GM23338 (cell line): ENCODE measurements at regions not wholly inside any gene's neighbourhood (a gene's known extent, or its start where the extent isn't known, plus 50 kb on each side); places are given as distances from the start of the nearest gene placed in this dataset.

Experiments
- ATAC-seq: fragments of 200-7000 bp; cut with Tn5 transposase; 3 replicates; pipeline ENCODE4 v1.9.1; 2020
- DNase-seq: peaks from one replicate; pipeline ENCODE4 v3.0.0-alpha.2; 2015; ENCODE audit warnings: low spot score
- H2AFZ ChIP-seq: fragments of 200-600 bp; sonication (generic); 2 replicates; pipeline ENCODE4 v1.8.0; 2016; ENCODE audit warnings: antibody characterized with exemption, mild to moderate bottlenecking, moderate library complexity
- H3F3A ChIP-seq: fragments of 200-600 bp; sonication (generic); replicated peaks from 2 replicates; pipeline ENCODE4 v1.8.0; 2017; ENCODE audit warnings: antibody characterized with exemption, mixed run types, low read depth
- H3K27ac ChIP-seq: fragments of 200-600 bp; sonication (generic); 2 replicates; pipeline ENCODE4 v1.6.1; 2016; ENCODE audit warnings: low read depth
- H3K27me3 ChIP-seq: fragments of 200-600 bp; sonication (generic); 2 replicates; pipeline ENCODE4 v1.8.0; 2016; ENCODE audit warnings: mild to moderate bottlenecking, mixed run types, moderate library complexity; ENCODE audit not compliant: insufficient read depth
- H3K36me3 ChIP-seq: fragments of 200-600 bp; sonication (generic); 2 replicates; pipeline ENCODE4 v1.8.0; 2016; ENCODE audit warnings: mild to moderate bottlenecking; ENCODE audit not compliant: insufficient read depth
- H3K4me1 ChIP-seq: fragments of 200-600 bp; sonication (generic); 2 replicates; pipeline ENCODE4 v1.8.0; 2016; ENCODE audit warnings: mild to moderate bottlenecking, moderate library complexity; ENCODE audit not compliant: insufficient read depth
- H3K4me2 ChIP-seq: fragments of 200-600 bp; sonication (generic); 2 replicates; pipeline ENCODE4 v1.7.1; 2017; ENCODE audit warnings: mixed run types
- H3K4me3 ChIP-seq: fragments of 200-600 bp; sonication (generic); 2 replicates; pipeline ENCODE4 v1.6.1; 2016; ENCODE audit warnings: mixed run types
- H3K79me2 ChIP-seq: fragments of 200-600 bp; sonication (generic); replicated peaks from 2 replicates; pipeline ENCODE4 v1.8.0; 2017; ENCODE audit warnings: mild to moderate bottlenecking; ENCODE audit not compliant: insufficient read depth
- H3K9me2 ChIP-seq: fragments of 200-600 bp; sonication (generic); 2 replicates; pipeline ENCODE4 v1.8.0; 2017; ENCODE audit not compliant: insufficient read depth
- H4K20me1 ChIP-seq: fragments of 200-600 bp; sonication (generic); replicated peaks from 2 replicates; pipeline ENCODE4 v1.8.0; 2017; ENCODE audit warnings: mild to moderate bottlenecking; ENCODE audit not compliant: insufficient read depth
- H3K27ac Mint-ChIP-seq: 2 replicates; pipeline ENCODE4 v1.8.0; 2020; ENCODE audit warnings: inconsistent platforms, mild to moderate bottlenecking, moderate library complexity, mixed read lengths
- H3K27me3 Mint-ChIP-seq: 3 replicates; pipeline ENCODE4 v1.8.0; 2022; ENCODE audit warnings: low read depth, mild to moderate bottlenecking, moderate library complexity, mixed read lengths, inconsistent platforms; ENCODE audit not compliant: insufficient read depth, poor library complexity
- H3K36me3 Mint-ChIP-seq: 3 replicates; pipeline ENCODE4 v1.8.0; 2021; ENCODE audit warnings: low read depth, mild to moderate bottlenecking, inconsistent platforms, moderate library complexity, mixed read lengths
- H3K4me1 Mint-ChIP-seq: 3 replicates; pipeline ENCODE4 v1.8.0; 2020; ENCODE audit warnings: mild to moderate bottlenecking, inconsistent platforms, mixed read lengths
- H3K4me3 Mint-ChIP-seq: 3 replicates; pipeline ENCODE4 v1.8.0; 2021; ENCODE audit warnings: moderate library complexity, mild to moderate bottlenecking, inconsistent platforms, mixed read lengths
- H3K9me3 Mint-ChIP-seq: 3 replicates; pipeline ENCODE4 v1.8.0; 2020; ENCODE audit warnings: moderate library complexity, mild to moderate bottlenecking, inconsistent platforms, mixed read lengths
- CREB1 ChIP-seq: fragments of 250-450 bp; sonication (Bioruptor Pico); IDR thresholded peaks from 2 replicates; pipeline ENCODE4 v1.5.0; 2020; ENCODE audit warnings: low read depth, mild to moderate bottlenecking, moderate library complexity
- NANOG ChIP-seq: IDR thresholded peaks from 2 replicates; pipeline ENCODE4 v1.6.1; 2016; ENCODE audit warnings: antibody characterized with exemption, borderline replicate concordance
- POLR2AphosphoS5 ChIP-seq: IDR thresholded peaks from 2 replicates; pipeline ENCODE4 v1.6.1; 2016; ENCODE audit warnings: antibody characterized with exemption, low read depth
- REST ChIP-seq: IDR thresholded peaks from one replicate; pipeline ENCODE4 v1.6.1; 2018; ENCODE audit warnings: antibody characterized with exemption; ENCODE audit not compliant: unreplicated experiment
- STAT1 ChIP-seq: IDR thresholded peaks from one replicate; pipeline ENCODE4 v1.6.1; 2016; ENCODE audit warnings: antibody characterized with exemption; ENCODE audit not compliant: unreplicated experiment
- ZNF331 ChIP-seq: fragments of 250-450 bp; sonication (Bioruptor Pico); IDR thresholded peaks from 2 replicates; pipeline ENCODE4 v1.5.0; 2020; ENCODE audit warnings: low read depth, mild to moderate bottlenecking, moderate library complexity
- TF ChIP-seq, protein P1 (sequence below), 2 experiments: fragments of 200-600 bp in 1 of 2; sonication (generic) in 1 of 2; conservative IDR thresholded peaks; 2 replicates each; pipeline versions ENCODE4 v1.5.1 to v1.6.1; 2016 to 2017; ENCODE audit warnings: antibody characterized with exemption in 2 of 2, low read depth in 2 of 2, mild to moderate bottlenecking in 2 of 2, moderate library complexity in 1 of 2
- TF ChIP-seq, protein P2 (sequence below): IDR thresholded peaks from 2 replicates; pipeline ENCODE4 v1.6.1; 2016; ENCODE audit warnings: antibody characterized with exemption

DNA sequence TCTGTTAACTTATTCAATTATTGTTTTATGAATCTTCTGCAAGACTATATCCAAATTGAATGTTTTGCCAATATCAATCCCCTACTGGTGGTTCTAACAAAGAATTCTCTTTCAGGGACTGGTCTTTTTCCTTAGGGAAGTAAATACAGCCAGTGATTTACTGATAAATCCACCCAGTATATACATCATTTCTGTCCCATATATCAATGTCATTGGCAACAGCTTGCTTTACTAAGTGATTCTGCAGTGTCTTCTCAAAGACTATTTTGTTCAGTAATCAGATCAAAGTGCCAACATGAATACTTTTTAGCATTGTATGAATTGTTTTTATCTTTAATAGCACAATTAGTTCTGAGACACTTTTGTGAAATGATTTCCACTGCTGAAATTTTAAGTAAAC lies 114.0 kb upstream of the OBI1 start:
- H3K27me3 ChIP-seq, result no peaks in the 10 kb centered on the region
- no peaks in the 10 kb centered on the region for H3K9me2 ChIP-seq
- Mint-ChIP-seq H3K27ac (no peak overlapping the region), H3K4me3 (no peak overlapping the region), H3K36me3 (no peaks in the 10 kb centered on the region), H3K9me3 (no peaks in the 10 kb centered on the region), H3K4me1 (peaks cover 33% of the 10 kb centered on the region), H3K27me3 (peaks cover 4% of the 10 kb centered on the region)
- no peaks in the 10 kb centered on the region for H3K79me2 ChIP-seq
- H3K36me3 ChIP-seq, result no peaks in the 10 kb centered on the region
- DNase-seq, result no peak
- TF ChIP-seq REST, result no peak
- H2AFZ ChIP-seq, result no peak overlapping the region
- no peak overlapping the region for H3K27ac ChIP-seq
- no peaks in the 10 kb centered on the region for H4K20me1 ChIP-seq
- H3K4me2 ChIP-seq, result no peak overlapping the region
- H3F3A ChIP-seq, result no peaks in the 10 kb centered on the region
- no peak overlapping the region for H3K4me3 ChIP-seq
- no peak for ATAC-seq
- no peaks in the 10 kb centered on the region for H3K4me1 ChIP-seq

DNA sequence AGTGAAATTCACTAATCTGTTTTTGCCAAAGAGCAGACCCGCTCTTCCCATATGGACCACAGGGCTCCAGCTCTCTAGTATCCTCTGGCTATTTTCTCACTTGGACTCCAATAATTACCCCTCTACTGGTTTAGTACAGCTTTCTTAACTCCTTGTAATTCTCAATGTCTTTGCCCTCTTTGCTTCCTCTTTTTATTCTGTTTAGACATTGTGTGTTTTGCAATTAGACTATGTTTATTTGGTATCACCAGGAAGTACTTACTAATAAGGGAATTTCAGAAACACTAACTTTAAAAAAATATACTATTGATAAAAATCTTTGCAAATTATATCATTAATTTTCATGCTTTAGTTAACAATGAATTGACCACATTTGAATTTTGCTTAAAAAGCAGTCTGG lies 111.6 kb upstream of the OBI1 start:
- no peaks in the 10 kb centered on the region for H3K36me3 Mint-ChIP-seq
- no peaks in the 10 kb centered on the region for H3K27me3 ChIP-seq
- no peaks in the 10 kb centered on the region for H3K9me3 Mint-ChIP-seq
- no peak overlapping the region for H3K4me2 ChIP-seq
- H2AFZ ChIP-seq, result no peak overlapping the region
- H3K9me2 ChIP-seq, result no peaks in the 10 kb centered on the region
- H3K27me3 Mint-ChIP-seq, result peaks cover 4% of the 10 kb centered on the region
- no peaks in the 10 kb centered on the region for H3K79me2 ChIP-seq
- no peak for TF ChIP-seq POLR2AphosphoS5
- no peak for TF ChIP-seq CREB1 (CRISPR knock-in tag)
- no peak for TF ChIP-seq ZNF331 (CRISPR knock-in tag)
- no peaks in the 10 kb centered on the region for H4K20me1 ChIP-seq
- H3K4me1 Mint-ChIP-seq, result peaks cover 19% of the 10 kb centered on the region
- H3K4me3 Mint-ChIP-seq, result no peak overlapping the region
- no peak overlapping the region for H3K27ac ChIP-seq
- DNase-seq (no peak), ATAC-seq (no peak)
- H3K4me1 ChIP-seq, result no peaks in the 10 kb centered on the region
- no peaks in the 10 kb centered on the region for H3F3A ChIP-seq
- no peak overlapping the region for H3K27ac Mint-ChIP-seq
- no peak overlapping the region for H3K4me3 ChIP-seq
- H3K36me3 ChIP-seq, result no peaks in the 10 kb centered on the region

GRCh38 chr13:78768950-78769349 lies 110.0 kb upstream of the OBI1 start:
- Mint-ChIP-seq H3K36me3 (no peaks in the 10 kb centered on the region), H3K27me3 (peaks cover 4% of the 10 kb centered on the region), H3K9me3 (no peaks in the 10 kb centered on the region), H3K4me1 (peaks cover 19% of the 10 kb centered on the region), H3K4me3 (no peak overlapping the region), H3K27ac (no peak overlapping the region)
- Histone ChIP-seq H4K20me1 (no peaks in the 10 kb centered on the region), H3F3A (no peaks in the 10 kb centered on the region), H3K4me2 (no peak overlapping the region), H3K36me3 (no peaks in the 10 kb centered on the region), H2AFZ (no peak overlapping the region), H3K4me3 (no peak overlapping the region), H3K27me3 (no peaks in the 10 kb centered on the region), H3K4me1 (no peaks in the 10 kb centered on the region), H3K79me2 (no peaks in the 10 kb centered on the region), H3K9me2 (no peaks in the 10 kb centered on the region), H3K27ac (no peak overlapping the region)
- ATAC-seq, result no peak
- TF ChIP-seq STAT1 (no peak), NANOG (no peak)
- TF ChIP-seq, protein P1, sequence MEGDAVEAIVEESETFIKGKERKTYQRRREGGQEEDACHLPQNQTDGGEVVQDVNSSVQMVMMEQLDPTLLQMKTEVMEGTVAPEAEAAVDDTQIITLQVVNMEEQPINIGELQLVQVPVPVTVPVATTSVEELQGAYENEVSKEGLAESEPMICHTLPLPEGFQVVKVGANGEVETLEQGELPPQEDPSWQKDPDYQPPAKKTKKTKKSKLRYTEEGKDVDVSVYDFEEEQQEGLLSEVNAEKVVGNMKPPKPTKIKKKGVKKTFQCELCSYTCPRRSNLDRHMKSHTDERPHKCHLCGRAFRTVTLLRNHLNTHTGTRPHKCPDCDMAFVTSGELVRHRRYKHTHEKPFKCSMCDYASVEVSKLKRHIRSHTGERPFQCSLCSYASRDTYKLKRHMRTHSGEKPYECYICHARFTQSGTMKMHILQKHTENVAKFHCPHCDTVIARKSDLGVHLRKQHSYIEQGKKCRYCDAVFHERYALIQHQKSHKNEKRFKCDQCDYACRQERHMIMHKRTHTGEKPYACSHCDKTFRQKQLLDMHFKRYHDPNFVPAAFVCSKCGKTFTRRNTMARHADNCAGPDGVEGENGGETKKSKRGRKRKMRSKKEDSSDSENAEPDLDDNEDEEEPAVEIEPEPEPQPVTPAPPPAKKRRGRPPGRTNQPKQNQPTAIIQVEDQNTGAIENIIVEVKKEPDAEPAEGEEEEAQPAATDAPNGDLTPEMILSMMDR (conservative IDR thresholded peaks at IDR 0.05; ENCODE audit: low read depth in 2 of 2), result no peak
- TF ChIP-seq, protein P2, sequence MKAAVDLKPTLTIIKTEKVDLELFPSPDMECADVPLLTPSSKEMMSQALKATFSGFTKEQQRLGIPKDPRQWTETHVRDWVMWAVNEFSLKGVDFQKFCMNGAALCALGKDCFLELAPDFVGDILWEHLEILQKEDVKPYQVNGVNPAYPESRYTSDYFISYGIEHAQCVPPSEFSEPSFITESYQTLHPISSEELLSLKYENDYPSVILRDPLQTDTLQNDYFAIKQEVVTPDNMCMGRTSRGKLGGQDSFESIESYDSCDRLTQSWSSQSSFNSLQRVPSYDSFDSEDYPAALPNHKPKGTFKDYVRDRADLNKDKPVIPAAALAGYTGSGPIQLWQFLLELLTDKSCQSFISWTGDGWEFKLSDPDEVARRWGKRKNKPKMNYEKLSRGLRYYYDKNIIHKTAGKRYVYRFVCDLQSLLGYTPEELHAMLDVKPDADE, result no peak
- no peak for DNase-seq
